GM12878 (cell line): ENCODE measurements at regions not wholly inside any gene's neighbourhood (a gene's known extent, or its start where the extent isn't known, plus 50 kb on each side); places are given as distances from the start of the nearest gene placed in this dataset.
A peak's percentile ranks its signal among the peaks of the same experiment; 100 is the strongest.

Source experiments
- ATAC-seq: fragments of 200-7000 bp; cut with Tn5 transposase; 3 replicates; pipeline ENCODE4 v1.9.1; 2020; ENCODE audit warnings: mild to moderate bottlenecking, moderate library complexity
- BruUV-seq: library from RNA; stranded (reverse); fragments of 400-500 nt; replicated peaks from 2 replicates; lab custom pipeline; 2021; lab: Mats Ljungman, UMichigan
- CTCF ChIA-PET: fragments of 300-600 bp; sonication (Branson Sonifier 250); formaldehyde crosslinking; extraction: SDS; loops from one replicate; lab custom pipeline; 2021; ENCODE audit warnings: inconsistent platforms; lab: Yijun Ruan, JAX
- POLR2A ChIA-PET: fragments of 350-600 bp; formaldehyde crosslinking; extraction: SDS; loops from one replicate; lab custom pipeline; 2021; ENCODE audit warnings: inconsistent platforms; lab: Charles Lee
- RAD21 ChIA-PET: fragments of 300-600 bp; sonication (Branson Sonifier 250); formaldehyde crosslinking; loops from one replicate; lab custom pipeline; 2023; ENCODE audit warnings: antibody characterized with exemption; ENCODE audit not compliant: unreplicated experiment; lab: Charles Lee
- SMC1A ChIA-PET: fragments of 300-600 bp; sonication (Branson Sonifier 250); formaldehyde crosslinking; loops from one replicate; lab custom pipeline; 2023; ENCODE audit not compliant: unreplicated experiment, uncharacterized antibody; lab: Charles Lee
- DNase-seq: peaks from one replicate; pipeline ENCODE4 v3.0.0-alpha.2; 2011; ENCODE audit warnings: low read depth, low spot score
- FAIRE-seq: peaks from 3 replicates; lab custom pipeline; 2011; peaks lifted over from hg19 to GRCh38; lab: Jason Lieb, UNC
- H2AFZ ChIP-seq: 2 replicates; pipeline ENCODE4 v1.6.0; 2011; ENCODE audit warnings: low read depth, low read length, control low read depth; ENCODE audit not compliant: control insufficient read depth
- H3K27ac ChIP-seq: 2 replicates; pipeline ENCODE4 v1.5.1; 2011; ENCODE audit warnings: control low read depth; ENCODE audit not compliant: control insufficient read depth, insufficient read depth
- H3K27me3 ChIP-seq, 2 experiments: replicated peaks in 1 of 2; 2 replicates each; pipeline versions ENCODE4 v1.6.0 to v1.6.1; 2011; ENCODE audit warnings: low read length in 1 of 2; ENCODE audit not compliant: control insufficient read depth in 2 of 2, insufficient read depth in 2 of 2
- H3K36me3 ChIP-seq, 2 experiments: 2 replicates each; pipeline ENCODE4 v1.5.1; 2011; ENCODE audit warnings: low read length in 1 of 2; ENCODE audit not compliant: control insufficient read depth in 2 of 2, insufficient read depth in 2 of 2
- H3K4me1 ChIP-seq: 2 replicates; pipeline ENCODE4 v1.6.1; 2011; ENCODE audit warnings: mild to moderate bottlenecking, low read length, moderate library complexity, mixed read lengths; ENCODE audit not compliant: control insufficient read depth, insufficient read depth
- H3K4me2 ChIP-seq: 2 replicates; pipeline ENCODE4 v1.6.0; 2011; ENCODE audit warnings: control low read depth; ENCODE audit not compliant: control insufficient read depth, insufficient read depth
- H3K4me3 ChIP-seq: fragments of 200-600 bp; sonication (generic); 2 replicates; pipeline ENCODE4 v1.5.1; 2016
- H3K79me2 ChIP-seq: 2 replicates; pipeline ENCODE4 v1.6.0; 2011; ENCODE audit warnings: low read length; ENCODE audit not compliant: control insufficient read depth, insufficient read depth
- H3K9ac ChIP-seq: 2 replicates; pipeline ENCODE4 v1.8.0; 2011; ENCODE audit warnings: low read length, control low read depth, mixed read lengths; ENCODE audit not compliant: control insufficient read depth, insufficient read depth
- H3K9me3 ChIP-seq: replicated peaks from 3 replicates; pipeline ENCODE4 v1.5.1; 2011; ENCODE audit warnings: mild to moderate bottlenecking, low read length; ENCODE audit not compliant: control insufficient read depth, insufficient read depth
- H4K20me1 ChIP-seq: 2 replicates; pipeline ENCODE4 v1.6.0; 2011; ENCODE audit not compliant: control insufficient read depth, insufficient read depth
- NFYB ChIP-seq: IDR thresholded peaks from 2 replicates; pipeline ENCODE4 v1.6.1; 2011; ENCODE audit warnings: low read depth, mild to moderate bottlenecking, low read length, improper control_type of control experiment, moderate library complexity; ENCODE audit not compliant: insufficient read depth
- NR2F1 ChIP-seq: fragments of 450-650 bp; conservative IDR thresholded peaks from 2 replicates; pipeline ENCODE4 v1.6.1; 2017; ENCODE audit warnings: mild to moderate bottlenecking
- RELA ChIP-seq: fragments of 450-650 bp; IDR thresholded peaks from 2 replicates; pipeline ENCODE4 v1.8.0; 2014; ENCODE audit warnings: borderline replicate concordance; ENCODE audit not compliant: partially characterized antibody
- RELB ChIP-seq: fragments of 450-650 bp; IDR thresholded peaks from 2 replicates; pipeline ENCODE4 v1.6.1; 2017; ENCODE audit warnings: low read depth, mild to moderate bottlenecking, moderate library complexity
- SIN3A ChIP-seq: IDR thresholded peaks from 2 replicates; pipeline ENCODE4 v1.6.1; 2012; ENCODE audit warnings: low read depth, low read length, improper control_type of control experiment
- TARDBP ChIP-seq: IDR thresholded peaks from 2 replicates; pipeline ENCODE4 v1.6.1; 2016; ENCODE audit warnings: borderline replicate concordance
- ZBTB40 ChIP-seq: fragments of 450-650 bp; IDR thresholded peaks from 2 replicates; pipeline ENCODE4 v1.6.1; 2016; ENCODE audit warnings: mild to moderate bottlenecking, moderate library complexity, borderline replicate concordance
- ZNF207 ChIP-seq: fragments of 450-650 bp; IDR thresholded peaks from 2 replicates; pipeline ENCODE4 v1.6.1; 2014; ENCODE audit warnings: antibody characterized with exemption, mild to moderate bottlenecking, borderline replicate concordance
- WGBS: methylation state at CpG from one replicate; pipeline ENCODE4 v1.1.6; 2016; ENCODE audit warnings: low lambda C conversion rate; ENCODE audit not compliant: insufficient replicate concordance, insufficient coverage; ENCODE audit errors: missing lambda C conversion rate; 5-methylcytosine and 5-hydroxymethylcytosine counted together
- in situ Hi-C: fragments of 300-500 bp; cut with MboI; formaldehyde crosslinking; loops from 9 replicates; pipeline ENCODE4 v1.14.3; 2018; ENCODE audit warnings: mixed read lengths
- intact Hi-C: fragments of 100-400 bp; cut with micrococcal nuclease; formaldehyde crosslinking; loops from one replicate; pipeline ENCODE4 v1.14.2; 2022; ENCODE audit not compliant: unreplicated experiment

GRCh38 chr10:90389876-90390275 is 468.0 kb downstream of the HTR7 start (continued):
- TF ChIP-seq RELB (no peak), TARDBP (no peak), NR2F1 (no peak)
- TF ChIP-seq, all 136 proteins: peak for 0

GRCh38 chr10:90394311-90394710 is 463.5 kb downstream of the HTR7 start:
- H3K27me3 ChIP-seq = no peaks in the 10 kb centered on the region
- H4K20me1 ChIP-seq = no peaks in the 10 kb centered on the region
- TF ChIP-seq NFYB = no peak
- TF ChIP-seq SIN3A = no peak
- no peak for TF ChIP-seq RELA
- TF ChIP-seq ZNF207 = no peak
- peak; percentile 35; the same call in 1 of the 2 replicates for TF ChIP-seq ZBTB40
- TF ChIP-seq, all 136 proteins: peak for 1
- Histone ChIP-seq H3K9ac (no peak overlapping the region), H3K4me2 (no peak overlapping the region), H3K9me3 (no peaks in the 10 kb centered on the region), H3K4me1 (no peaks in the 10 kb centered on the region), H3K79me2 (no peaks in the 10 kb centered on the region), H3K36me3 (no peaks in the 10 kb centered on the region), H3K27ac (no peak overlapping the region), H3K4me3 (no peak overlapping the region), H2AFZ (no peak overlapping the region)
- SMC1A ChIA-PET = no interaction called here
- in situ Hi-C loops = no loop called here
- BruUV-seq = no TSS peak
- intact Hi-C loops = no loop called here
- ATAC-seq (no peak), FAIRE-seq (no peak), DNase-seq (no peak)
- WGBS = 37% methylated on average over 2 of the region's 2 CpGs
- CTCF ChIA-PET = no interaction called here
- RAD21 ChIA-PET = no interaction called here
- POLR2A ChIA-PET = no interaction called here
